ENCODE measurements at regions not wholly inside any gene's neighbourhood (a gene's known extent, or its start where the extent isn't known, plus 50 kb on each side); places are given as distances from the start of the nearest gene placed in this dataset.

- Histone ChIP-seq H3K4me3 (no peak overlapping the region), H3K4me1 (no peaks in the 10 kb centered on the region), H3K36me3 (no peaks in the 10 kb centered on the region), H3K9me3 (no peaks in the 10 kb centered on the region), H3K27me3 (no peaks in the 10 kb centered on the region), H3K27ac (no peak overlapping the region)
- TF ChIP-seq CTCF (IDR thresholded peaks at IDR 0.05), result no peak
- no peak for ATAC-seq
- intact Hi-C loops (cut with DNase I), result no loop called here
- DNase-seq, result no peak
These were observed 634.0 kb downstream of the LTN1 start for GRCh38 chr21:28358702-28359101.

GRCh38 chr21:28358170-28358569, 634.5 kb downstream of the LTN1 start:
- no peaks in the 10 kb centered on the region for H3K4me1 ChIP-seq
- no peak overlapping the region for H3K4me3 ChIP-seq
- H3K27me3 ChIP-seq, result no peaks in the 10 kb centered on the region
- H3K36me3 ChIP-seq, result no peaks in the 10 kb centered on the region
- no peak for ATAC-seq
- H3K9me3 ChIP-seq, result no peaks in the 10 kb centered on the region
- no peak for TF ChIP-seq CTCF (IDR thresholded peaks at IDR 0.05)
- no peak overlapping the region for H3K27ac ChIP-seq
- no peak for DNase-seq
- intact Hi-C loops (cut with DNase I), result no loop called here

GRCh38 chr21:28357743-28358142, 634.9 kb downstream of the LTN1 start:
- Histone ChIP-seq H3K27ac (no peak overlapping the region), H3K9me3 (no peaks in the 10 kb centered on the region), H3K27me3 (no peaks in the 10 kb centered on the region), H3K4me1 (no peaks in the 10 kb centered on the region), H3K36me3 (no peaks in the 10 kb centered on the region), H3K4me3 (no peak overlapping the region)
- intact Hi-C loops (cut with DNase I), result no loop called here
- ATAC-seq, result no peak
- DNase-seq, result no peak
- no peak for TF ChIP-seq CTCF (IDR thresholded peaks at IDR 0.05)

- H3K9me3 ChIP-seq, result no peaks in the 10 kb centered on the region
- DNase-seq, result no peak
- no peak overlapping the region for H3K4me3 ChIP-seq
- no peak for ATAC-seq
- H3K36me3 ChIP-seq, result no peaks in the 10 kb centered on the region
- H3K27ac ChIP-seq, result no peak overlapping the region
- TF ChIP-seq CTCF (IDR thresholded peaks at IDR 0.05), result no peak
- no peaks in the 10 kb centered on the region for H3K4me1 ChIP-seq
- intact Hi-C loops (cut with DNase I), result no loop called here
- H3K27me3 ChIP-seq, result no peaks in the 10 kb centered on the region
These were observed 636.3 kb downstream of the LTN1 start for GRCh38 chr21:28356422-28356821.

GRCh38 chr21:28345934-28346333, 646.7 kb downstream of the LTN1 start:
- H3K4me1 ChIP-seq, result no peaks in the 10 kb centered on the region
- no peak overlapping the region for H3K27ac ChIP-seq
- ATAC-seq (no peak), DNase-seq (no peak)
- no peak overlapping the region for H3K4me3 ChIP-seq
- intact Hi-C loops (cut with DNase I), result loop anchor here in 1 of 2 donors (10.0 kb wide), 1 partner anchor 179 kb away; no protein-coding TSS in a partner anchor
- no peaks in the 10 kb centered on the region for H3K9me3 ChIP-seq
- no peak for TF ChIP-seq CTCF (IDR thresholded peaks at IDR 0.05)
- H3K36me3 ChIP-seq, result no peaks in the 10 kb centered on the region
- no peaks in the 10 kb centered on the region for H3K27me3 ChIP-seq

Data from left lung (tissue), 4 donors.